GM08714 (cell line): ENCODE measurements at regions not wholly inside any gene's neighbourhood (a gene's known extent, or its start where the extent isn't known, plus 50 kb on each side); places are given as distances from the start of the nearest gene placed in this dataset.
"Not testable (repeated sequence)": the region's sequence is repeated elsewhere in the genome, so short reads cannot be mapped to it uniquely, and the experiment has no call there.

Experiments
- H3K4me3 ChIP-seq: fragments of 200-500 bp; sonication (Bioruptor generic); 2 replicates; pipeline ENCODE4 v1.5.1; 2014; ENCODE audit warnings: mild to moderate bottlenecking, low read length, inconsistent platforms
- ZNF274 ChIP-seq: IDR thresholded peaks from 2 replicates; pipeline ENCODE4 v1.6.1; 2012; ENCODE audit warnings: mild to moderate bottlenecking, low read depth, low read length

GRCh38 chr4:75325318-75325979 lies 188.8 kb downstream of the RCHY1 start:
- H3K4me3 ChIP-seq = no peak overlapping the region
- TF ChIP-seq ZNF274 = no peak

GRCh38 chr4:75321484-75321883 lies 192.7 kb downstream of the RCHY1 start:
- H3K4me3 ChIP-seq = no peak overlapping the region
- TF ChIP-seq ZNF274 = no peak

GRCh38 chr4:75317641-75318040 lies 196.6 kb downstream of the RCHY1 start:
- not testable (repeated sequence) for H3K4me3 ChIP-seq

GRCh38 chr4:75308049-75308448 lies 206.2 kb downstream of the RCHY1 start:
- H3K4me3 ChIP-seq = no peak overlapping the region
- TF ChIP-seq ZNF274 = no peak

- H3K4me3 ChIP-seq = no peak overlapping the region
- no peak for TF ChIP-seq ZNF274
Observed at GRCh38 chr4:75306506-75306905, 207.7 kb downstream of the RCHY1 start.

- TF ChIP-seq ZNF274 = no peak
- no peak overlapping the region for H3K4me3 ChIP-seq
Observed at GRCh38 chr4:75302648-75303047, 211.6 kb downstream of the RCHY1 start.

GRCh38 chr4:75289914-75290582 lies 224.2 kb downstream of the RCHY1 start:
- no peak for TF ChIP-seq ZNF274

GRCh38 chr4:75287738-75288517 lies 226.3 kb downstream of the RCHY1 start:
- TF ChIP-seq ZNF274 = no peak
- H3K4me3 ChIP-seq = no peak overlapping the region

More at GRCh38 chr4:75289914-75290582, 224.2 kb downstream of the RCHY1 start:
- H3K4me3 ChIP-seq = no peak overlapping the region

- TF ChIP-seq ZNF274 = no peak
- H3K4me3 ChIP-seq = no peak overlapping the region
Observed at GRCh38 chr4:75285837-75286236, 228.4 kb downstream of the RCHY1 start.

- no peak overlapping the region for H3K4me3 ChIP-seq
- no peak for TF ChIP-seq ZNF274
Observed at GRCh38 chr4:75284831-75285230, 229.4 kb downstream of the RCHY1 start.

GRCh38 chr4:75280461-75280860 lies 233.7 kb downstream of the RCHY1 start:
- H3K4me3 ChIP-seq = not testable (repeated sequence)

GRCh38 chr4:75259306-75259705 lies 254.9 kb downstream of the RCHY1 start:
- TF ChIP-seq ZNF274 = no peak
- H3K4me3 ChIP-seq = no peak overlapping the region

- no peak overlapping the region for H3K4me3 ChIP-seq
- TF ChIP-seq ZNF274 = no peak
Observed at GRCh38 chr4:75255261-75255660, 258.9 kb downstream of the RCHY1 start.

GRCh38 chr4:75254745-75255144 lies 259.5 kb downstream of the RCHY1 start:
- H3K4me3 ChIP-seq = no peak overlapping the region
- TF ChIP-seq ZNF274 = no peak

- not testable (repeated sequence) for H3K4me3 ChIP-seq
Observed at GRCh38 chr4:75253094-75253493, 261.1 kb downstream of the RCHY1 start.
